ENCODE measurements at regions not wholly inside any gene's neighbourhood (a gene's known extent, or its start where the extent isn't known, plus 50 kb on each side); places are given as distances from the start of the nearest gene placed in this dataset.

- Histone ChIP-seq H3F3A (ENCODE audit: insufficient read depth, low read depth) (no peaks in the 10 kb centered on the region), H4K20me1 (ENCODE audit: insufficient read depth) (no peaks in the 10 kb centered on the region), H3K36me3 (ENCODE audit: low read depth) (no peaks in the 10 kb centered on the region), H3K9me2 (ENCODE audit: insufficient read depth) (no peaks in the 10 kb centered on the region), H3K4me1 (replicated peaks; ENCODE audit: insufficient read depth) (no peaks in the 10 kb centered on the region), H3K27me3 (ENCODE audit: insufficient read depth, low read depth) (no peaks in the 10 kb centered on the region), H3K9me3 (ENCODE audit: insufficient read depth, low read depth) (no peaks in the 10 kb centered on the region), H3K27ac (no peak overlapping the region), H3K4me2 (no peak overlapping the region), H3K4me3 (no peak overlapping the region), H2AFZ (no peak overlapping the region), H3K79me2 (ENCODE audit: low read depth) (no peaks in the 10 kb centered on the region)
- no peak for DNase-seq
- TF ChIP-seq EZH2 (IDR thresholded peaks at IDR 0.05; ENCODE audit: low read depth) (no peak), CTCF (conservative IDR thresholded peaks at IDR 0.05) (no peak)
- BruUV-seq (replicated peaks), result no TSS peak
- ChIA-PET POLR2A (ENCODE audit: unreplicated experiment) (no interaction called here), CTCF (no interaction called here)
- intact Hi-C loops (cut with micrococcal nuclease; ENCODE audit: unreplicated experiment), result no loop called here
Observed at GRCh38 chr10:10078446-10078845, 939.2 kb upstream of the CELF2 start.

- H3K27me3 ChIP-seq (ENCODE audit: insufficient read depth, low read depth), result no peaks in the 10 kb centered on the region
- no peak overlapping the region for H3K27ac ChIP-seq
- no peaks in the 10 kb centered on the region for H3K4me1 ChIP-seq (replicated peaks; ENCODE audit: insufficient read depth)
- no TSS peak for BruUV-seq (replicated peaks)
- H3F3A ChIP-seq (ENCODE audit: insufficient read depth, low read depth), result no peaks in the 10 kb centered on the region
- no peaks in the 10 kb centered on the region for H3K36me3 ChIP-seq (ENCODE audit: low read depth)
- TF ChIP-seq CTCF (conservative IDR thresholded peaks at IDR 0.05), result no peak
- TF ChIP-seq EZH2 (IDR thresholded peaks at IDR 0.05; ENCODE audit: low read depth), result no peak
- H3K79me2 ChIP-seq (ENCODE audit: low read depth), result no peaks in the 10 kb centered on the region
- no peaks in the 10 kb centered on the region for H4K20me1 ChIP-seq (ENCODE audit: insufficient read depth)
- DNase-seq, result no peak
- POLR2A ChIA-PET (ENCODE audit: unreplicated experiment), result no interaction called here
- H3K4me2 ChIP-seq, result no peak overlapping the region
- no peak overlapping the region for H2AFZ ChIP-seq
- CTCF ChIA-PET, result no interaction called here
- H3K9me3 ChIP-seq (ENCODE audit: insufficient read depth, low read depth), result no peaks in the 10 kb centered on the region
- no peak overlapping the region for H3K4me3 ChIP-seq
- intact Hi-C loops (cut with micrococcal nuclease; ENCODE audit: unreplicated experiment), result no loop called here
- no peaks in the 10 kb centered on the region for H3K9me2 ChIP-seq (ENCODE audit: insufficient read depth)
Observed at GRCh38 chr10:10092581-10092980, 925.1 kb upstream of the CELF2 start.

GRCh38 chr10:10093021-10093420 lies 924.7 kb upstream of the CELF2 start:
- no peak for TF ChIP-seq CTCF (conservative IDR thresholded peaks at IDR 0.05)
- TF ChIP-seq EZH2 (IDR thresholded peaks at IDR 0.05; ENCODE audit: low read depth), result no peak
- H3K4me1 ChIP-seq (replicated peaks; ENCODE audit: insufficient read depth), result no peaks in the 10 kb centered on the region
- ChIA-PET POLR2A (ENCODE audit: unreplicated experiment) (no interaction called here), CTCF (no interaction called here)
- no peak overlapping the region for H2AFZ ChIP-seq
- no peak overlapping the region for H3K4me2 ChIP-seq
- no peaks in the 10 kb centered on the region for H3K9me3 ChIP-seq (ENCODE audit: insufficient read depth, low read depth)
- H3K27me3 ChIP-seq (ENCODE audit: insufficient read depth, low read depth), result no peaks in the 10 kb centered on the region
- intact Hi-C loops (cut with micrococcal nuclease; ENCODE audit: unreplicated experiment), result no loop called here
- H3K36me3 ChIP-seq (ENCODE audit: low read depth), result no peaks in the 10 kb centered on the region
- H4K20me1 ChIP-seq (ENCODE audit: insufficient read depth), result no peaks in the 10 kb centered on the region
- no peak overlapping the region for H3K4me3 ChIP-seq
- no peaks in the 10 kb centered on the region for H3F3A ChIP-seq (ENCODE audit: insufficient read depth, low read depth)
- no peaks in the 10 kb centered on the region for H3K9me2 ChIP-seq (ENCODE audit: insufficient read depth)
- no TSS peak for BruUV-seq (replicated peaks)
- no peaks in the 10 kb centered on the region for H3K79me2 ChIP-seq (ENCODE audit: low read depth)
- no peak for DNase-seq
- H3K27ac ChIP-seq, result no peak overlapping the region
